Stimulated activated CD8-positive, alpha-beta memory T cell treated with anti-CD3 and anti-CD28 coated beads, Interleukin-2, amount 100 ng/mL, for 1 hour (primary cell): ENCODE measurements at regions not wholly inside any gene's neighbourhood (a gene's known extent, or its start where the extent isn't known, plus 50 kb on each side); places are given as distances from the start of the nearest gene placed in this dataset.

Experiments used
- DNase-seq, 2 donors: peaks; one replicate each; pipeline ENCODE4 v3.0.0-alpha.2; 2020; ENCODE audit warnings: low read depth in 2 of 2

GRCh38 chr2:59082657-59083056 is 841.5 kb upstream of the FANCL start:
- DNase-seq: no peak

GRCh38 chr2:59080451-59081181 is 839.5 kb upstream of the FANCL start:
- DNase-seq: no peak

GRCh38 chr2:59077981-59078531 is 836.9 kb upstream of the FANCL start:
- DNase-seq: no peak

GRCh38 chr2:59077026-59077725 is 836.1 kb upstream of the FANCL start:
- DNase-seq: no peak

DNA sequence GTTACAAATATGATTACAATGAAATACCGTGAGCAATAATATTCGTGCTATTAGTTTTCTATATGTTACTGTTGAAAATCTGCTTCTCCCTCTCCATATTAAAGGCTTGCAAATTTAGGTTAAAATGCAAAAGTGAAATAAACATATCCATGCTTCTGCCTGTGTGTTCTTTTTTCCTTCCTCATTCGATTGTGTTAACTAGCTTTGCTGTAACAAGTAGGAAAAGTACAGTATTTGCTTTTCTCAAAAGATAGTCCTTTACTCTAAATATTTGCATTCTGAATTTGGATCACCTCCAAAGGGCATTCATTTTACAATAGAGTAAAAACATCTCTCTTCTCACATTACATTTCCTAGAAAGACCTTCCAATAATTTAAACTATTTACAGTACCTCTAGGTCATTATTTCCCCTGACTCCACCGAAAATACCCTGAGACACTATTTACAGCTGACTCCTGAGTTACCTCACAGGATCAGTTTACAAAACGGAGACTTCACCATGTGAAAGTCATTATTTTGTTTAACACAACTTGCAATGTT is 835.0 kb upstream of the FANCL start:
- no peak for DNase-seq

DNA sequence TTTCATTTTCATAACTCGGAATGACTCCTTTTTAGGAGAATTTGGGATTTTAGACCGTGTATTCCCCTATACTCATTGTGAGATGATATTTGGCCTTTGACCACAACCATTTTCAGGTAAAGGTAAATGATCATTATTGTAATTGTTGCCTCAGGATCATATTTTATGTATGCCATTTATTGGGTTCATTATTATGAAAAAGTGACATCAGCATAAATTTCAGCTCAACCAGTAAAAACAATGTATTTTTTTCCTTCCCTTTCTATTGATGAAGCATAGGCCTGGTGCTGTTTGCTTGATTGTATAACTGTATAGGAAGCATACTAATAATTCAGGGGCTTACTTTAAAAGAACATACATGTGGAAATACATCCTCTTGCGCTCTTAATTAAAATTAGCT is 832.9 kb upstream of the FANCL start:
- DNase-seq: no peak

GRCh38 chr2:59073286-59073685 is 832.2 kb upstream of the FANCL start:
- no peak for DNase-seq

DNA sequence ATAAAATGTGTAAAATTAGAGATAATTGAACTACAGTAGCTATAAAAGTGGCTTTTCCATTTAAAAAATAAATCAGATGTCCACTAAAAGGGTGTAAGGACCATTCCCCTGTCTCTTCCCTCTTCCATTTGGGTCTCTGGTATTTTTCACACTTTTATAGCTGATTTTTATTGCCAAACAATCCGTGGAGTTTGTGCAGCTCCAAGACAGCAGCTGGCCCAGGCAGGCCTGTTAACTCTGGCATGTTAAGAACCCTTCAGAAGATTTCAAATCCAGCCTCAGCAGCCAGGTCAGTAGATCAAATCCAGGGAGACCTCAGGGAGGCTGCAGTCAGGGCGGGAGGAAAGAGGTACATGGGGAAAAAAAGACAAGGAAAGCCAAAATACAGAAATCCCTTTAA is 827.1 kb upstream of the FANCL start:
- DNase-seq: no peak

GRCh38 chr2:59066787-59067399 is 825.8 kb upstream of the FANCL start:
- no peak for DNase-seq

DNA sequence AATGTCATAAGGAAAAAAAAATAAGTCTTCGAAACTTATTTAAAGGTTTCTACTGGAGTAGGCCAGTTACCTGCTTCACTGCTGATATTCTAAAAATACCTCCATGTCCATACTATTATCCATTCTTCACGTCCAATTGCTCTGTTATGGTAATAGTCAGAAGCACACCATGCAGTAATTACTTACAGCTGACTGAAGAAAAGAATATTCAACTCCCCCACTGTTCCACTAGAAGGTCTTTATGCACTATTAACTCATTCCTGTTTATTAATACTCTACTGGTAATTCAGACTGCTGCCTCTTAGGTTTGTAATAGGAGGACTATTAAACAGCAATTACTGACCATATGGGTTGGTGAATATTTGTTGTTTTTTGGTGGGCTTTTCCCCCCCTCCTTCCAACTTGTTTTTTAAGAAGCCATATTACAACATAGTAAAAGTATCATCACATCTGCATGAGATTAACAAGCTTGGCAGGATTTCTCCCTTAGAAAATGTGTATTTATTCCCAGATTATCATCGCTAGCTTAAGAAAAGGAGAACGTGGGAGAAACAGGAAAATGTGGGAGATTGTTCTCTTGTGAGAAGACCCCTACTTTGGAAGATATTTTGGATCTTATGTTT is 806.4 kb upstream of the FANCL start:
- no peak for DNase-seq

GRCh38 chr2:59046401-59047372 is 805.6 kb upstream of the FANCL start:
- DNase-seq: no peak

GRCh38 chr2:59044736-59045135 is 803.6 kb upstream of the FANCL start:
- DNase-seq: no peak

DNA sequence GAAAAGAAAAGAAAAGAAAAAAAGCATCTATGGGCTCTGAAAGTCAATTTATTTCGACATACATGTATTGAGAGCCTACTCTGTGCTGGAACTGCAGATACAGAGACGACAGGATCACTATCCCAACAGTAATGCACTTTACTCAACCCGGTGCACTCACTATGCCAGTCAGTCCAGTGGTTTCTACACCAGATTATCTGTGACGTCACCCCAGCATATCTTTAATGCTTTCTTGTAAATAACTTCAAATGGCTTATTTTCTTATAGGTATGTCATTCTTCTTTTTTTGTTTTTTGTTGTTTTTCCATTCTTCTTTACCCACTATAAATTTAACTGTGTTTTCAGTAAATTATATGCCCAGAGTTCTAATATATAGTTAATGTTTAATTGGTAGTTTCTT is 800.0 kb upstream of the FANCL start:
- no peak for DNase-seq

GRCh38 chr2:59034837-59035236 is 793.7 kb upstream of the FANCL start:
- no peak for DNase-seq

GRCh38 chr2:59034106-59034505 is 793.0 kb upstream of the FANCL start:
- DNase-seq: no peak

DNA sequence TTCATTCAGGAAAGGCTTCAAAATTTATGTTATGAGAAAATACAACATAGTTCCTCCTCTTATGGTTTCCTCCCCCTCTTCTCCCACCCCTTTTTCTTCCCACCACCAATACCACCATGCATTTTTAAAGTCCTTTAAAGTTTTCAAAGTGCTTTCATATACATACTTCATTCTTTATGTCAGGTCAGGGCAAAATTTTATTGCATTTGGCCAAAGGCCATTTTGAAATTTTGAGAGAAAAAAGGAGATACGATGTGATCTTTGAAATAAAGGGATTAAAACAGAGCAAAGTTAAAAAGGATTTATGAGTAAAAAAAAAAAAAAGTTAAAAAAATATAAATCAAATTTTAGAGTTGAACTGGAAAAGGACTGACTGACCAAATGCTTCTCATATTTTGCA is 792.5 kb upstream of the FANCL start:
- DNase-seq: no peak

GRCh38 chr2:59032499-59032898 is 791.4 kb upstream of the FANCL start:
- DNase-seq: no peak

- DNase-seq: no peak
These were observed 787.9 kb upstream of the FANCL start for GRCh38 chr2:59029058-59029457.

- no peak for DNase-seq
These were observed 786.2 kb upstream of the FANCL start for GRCh38 chr2:59027320-59027719.

GRCh38 chr2:59025157-59025757 is 784.1 kb upstream of the FANCL start:
- no peak for DNase-seq
